H7 (cell line): ENCODE measurements at regions not wholly inside any gene's neighbourhood (a gene's known extent, or its start where the extent isn't known, plus 50 kb on each side); places are given as distances from the start of the nearest gene placed in this dataset.

Experiments
- DNase-seq: peaks from one replicate; pipeline ENCODE4 v3.0.0; 2012
- H3K27me3 ChIP-seq: 2 replicates; pipeline ENCODE4 v1.6.0; 2011; ENCODE audit warnings: mild to moderate bottlenecking, low read length; ENCODE audit not compliant: control insufficient read depth, insufficient read depth
- H3K36me3 ChIP-seq: replicated peaks from 2 replicates; pipeline ENCODE4 v1.5.1; 2011; ENCODE audit warnings: low read length; ENCODE audit not compliant: control insufficient read depth, insufficient read depth
- H3K4me3 ChIP-seq: 2 replicates; pipeline ENCODE4 v1.5.1; 2011; ENCODE audit warnings: low read depth, mild to moderate bottlenecking, control low read depth, low read length, moderate library complexity; ENCODE audit not compliant: insufficient read depth

GRCh38 chr15:38878026-38878425, 313.4 kb upstream of the RASGRP1 start:
- no peaks in the 10 kb centered on the region for H3K36me3 ChIP-seq
- no peak overlapping the region for H3K4me3 ChIP-seq
- no peaks in the 10 kb centered on the region for H3K27me3 ChIP-seq
- no peak for DNase-seq

GRCh38 chr15:38878926-38879325, 314.3 kb upstream of the RASGRP1 start:
- H3K36me3 ChIP-seq: no peaks in the 10 kb centered on the region

GRCh38 chr15:38879909-38880471, 315.4 kb upstream of the RASGRP1 start:
- Histone ChIP-seq H3K4me3 (no peak overlapping the region), H3K27me3 (no peaks in the 10 kb centered on the region), H3K36me3 (no peaks in the 10 kb centered on the region)
- no peak for DNase-seq

More at GRCh38 chr15:38878926-38879325, 314.3 kb upstream of the RASGRP1 start:
- DNase-seq: no peak
- Histone ChIP-seq H3K27me3 (no peaks in the 10 kb centered on the region), H3K4me3 (no peak overlapping the region)

GRCh38 chr15:38882221-38882620, 317.6 kb upstream of the RASGRP1 start:
- Histone ChIP-seq H3K4me3 (no peak overlapping the region), H3K36me3 (no peaks in the 10 kb centered on the region), H3K27me3 (no peaks in the 10 kb centered on the region)
- DNase-seq: no peak

- DNase-seq: no peak
- Histone ChIP-seq H3K4me3 (no peak overlapping the region), H3K36me3 (no peaks in the 10 kb centered on the region), H3K27me3 (no peaks in the 10 kb centered on the region)
Measured at GRCh38 chr15:38883987-38884386, 319.4 kb upstream of the RASGRP1 start.

GRCh38 chr15:38885001-38885400, 320.4 kb upstream of the RASGRP1 start:
- DNase-seq: no peak
- Histone ChIP-seq H3K36me3 (no peaks in the 10 kb centered on the region), H3K27me3 (no peaks in the 10 kb centered on the region), H3K4me3 (no peak overlapping the region)

GRCh38 chr15:38885471-38885952, 320.9 kb upstream of the RASGRP1 start:
- DNase-seq: no peak
- no peak overlapping the region for H3K4me3 ChIP-seq
- H3K36me3 ChIP-seq: no peaks in the 10 kb centered on the region
- no peaks in the 10 kb centered on the region for H3K27me3 ChIP-seq

GRCh38 chr15:38886315-38887163, 321.9 kb upstream of the RASGRP1 start:
- Histone ChIP-seq H3K4me3 (no peak overlapping the region), H3K36me3 (no peaks in the 10 kb centered on the region), H3K27me3 (no peaks in the 10 kb centered on the region)
- no peak for DNase-seq

GRCh38 chr15:38888701-38889221, 324.1 kb upstream of the RASGRP1 start:
- H3K4me3 ChIP-seq: no peak overlapping the region
- no peaks in the 10 kb centered on the region for H3K27me3 ChIP-seq
- no peaks in the 10 kb centered on the region for H3K36me3 ChIP-seq
- no peak for DNase-seq

- no peak overlapping the region for H3K4me3 ChIP-seq
- no peaks in the 10 kb centered on the region for H3K27me3 ChIP-seq
- no peaks in the 10 kb centered on the region for H3K36me3 ChIP-seq
- no peak for DNase-seq
Measured at GRCh38 chr15:38890194-38890593, 325.6 kb upstream of the RASGRP1 start.

GRCh38 chr15:38893925-38894242, 329.3 kb upstream of the RASGRP1 start:
- Histone ChIP-seq H3K4me3 (no peak overlapping the region), H3K27me3 (no peaks in the 10 kb centered on the region), H3K36me3 (no peaks in the 10 kb centered on the region)
- no peak for DNase-seq

- no peak overlapping the region for H3K4me3 ChIP-seq
- no peaks in the 10 kb centered on the region for H3K36me3 ChIP-seq
- no peaks in the 10 kb centered on the region for H3K27me3 ChIP-seq
- no peak for DNase-seq
Measured at GRCh38 chr15:38894243-38894948, 329.8 kb upstream of the RASGRP1 start.

GRCh38 chr15:38895326-38896255, 331.0 kb upstream of the RASGRP1 start:
- no peak for DNase-seq
- Histone ChIP-seq H3K36me3 (no peaks in the 10 kb centered on the region), H3K27me3 (no peaks in the 10 kb centered on the region), H3K4me3 (no peak overlapping the region)

GRCh38 chr15:38896647-38897046, 332.0 kb upstream of the RASGRP1 start:
- H3K4me3 ChIP-seq: no peak overlapping the region
- H3K27me3 ChIP-seq: no peaks in the 10 kb centered on the region
- DNase-seq: no peak
- H3K36me3 ChIP-seq: no peaks in the 10 kb centered on the region
